ENCODE measurements at regions not wholly inside any gene's neighbourhood (a gene's known extent, or its start where the extent isn't known, plus 50 kb on each side); places are given as distances from the start of the nearest gene placed in this dataset.

DNA sequence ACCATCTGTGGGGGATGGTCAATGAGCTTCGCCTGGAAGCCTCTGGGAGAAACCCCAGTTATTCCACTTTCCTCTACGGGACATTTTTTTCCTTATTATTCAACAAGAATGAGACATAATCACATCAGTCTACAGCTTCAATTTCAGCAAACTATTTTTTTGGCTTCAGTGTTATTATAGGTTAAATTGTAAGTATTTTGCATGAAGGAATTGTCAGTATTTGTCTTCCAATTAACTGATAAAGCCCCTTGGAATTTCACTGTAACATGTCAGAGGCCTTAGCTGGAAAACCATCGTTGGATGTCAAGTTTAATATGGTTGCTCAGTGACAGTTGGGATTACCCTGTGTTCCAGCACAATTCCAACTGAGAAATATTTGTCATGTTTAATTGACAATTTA lies 480.9 kb upstream of the CHST9 start:
- TF ChIP-seq, protein P1, sequence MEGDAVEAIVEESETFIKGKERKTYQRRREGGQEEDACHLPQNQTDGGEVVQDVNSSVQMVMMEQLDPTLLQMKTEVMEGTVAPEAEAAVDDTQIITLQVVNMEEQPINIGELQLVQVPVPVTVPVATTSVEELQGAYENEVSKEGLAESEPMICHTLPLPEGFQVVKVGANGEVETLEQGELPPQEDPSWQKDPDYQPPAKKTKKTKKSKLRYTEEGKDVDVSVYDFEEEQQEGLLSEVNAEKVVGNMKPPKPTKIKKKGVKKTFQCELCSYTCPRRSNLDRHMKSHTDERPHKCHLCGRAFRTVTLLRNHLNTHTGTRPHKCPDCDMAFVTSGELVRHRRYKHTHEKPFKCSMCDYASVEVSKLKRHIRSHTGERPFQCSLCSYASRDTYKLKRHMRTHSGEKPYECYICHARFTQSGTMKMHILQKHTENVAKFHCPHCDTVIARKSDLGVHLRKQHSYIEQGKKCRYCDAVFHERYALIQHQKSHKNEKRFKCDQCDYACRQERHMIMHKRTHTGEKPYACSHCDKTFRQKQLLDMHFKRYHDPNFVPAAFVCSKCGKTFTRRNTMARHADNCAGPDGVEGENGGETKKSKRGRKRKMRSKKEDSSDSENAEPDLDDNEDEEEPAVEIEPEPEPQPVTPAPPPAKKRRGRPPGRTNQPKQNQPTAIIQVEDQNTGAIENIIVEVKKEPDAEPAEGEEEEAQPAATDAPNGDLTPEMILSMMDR (conservative IDR thresholded peaks at IDR 0.05): no peak
- TF ChIP-seq EZH2 (IDR thresholded peaks at IDR 0.05; ENCODE audit: low read depth): no peak

Data from PC-9 (cell line).